ENCODE measurements at regions not wholly inside any gene's neighbourhood (a gene's known extent, or its start where the extent isn't known, plus 50 kb on each side); places are given as distances from the start of the nearest gene placed in this dataset.

- TF ChIP-seq, protein P1, sequence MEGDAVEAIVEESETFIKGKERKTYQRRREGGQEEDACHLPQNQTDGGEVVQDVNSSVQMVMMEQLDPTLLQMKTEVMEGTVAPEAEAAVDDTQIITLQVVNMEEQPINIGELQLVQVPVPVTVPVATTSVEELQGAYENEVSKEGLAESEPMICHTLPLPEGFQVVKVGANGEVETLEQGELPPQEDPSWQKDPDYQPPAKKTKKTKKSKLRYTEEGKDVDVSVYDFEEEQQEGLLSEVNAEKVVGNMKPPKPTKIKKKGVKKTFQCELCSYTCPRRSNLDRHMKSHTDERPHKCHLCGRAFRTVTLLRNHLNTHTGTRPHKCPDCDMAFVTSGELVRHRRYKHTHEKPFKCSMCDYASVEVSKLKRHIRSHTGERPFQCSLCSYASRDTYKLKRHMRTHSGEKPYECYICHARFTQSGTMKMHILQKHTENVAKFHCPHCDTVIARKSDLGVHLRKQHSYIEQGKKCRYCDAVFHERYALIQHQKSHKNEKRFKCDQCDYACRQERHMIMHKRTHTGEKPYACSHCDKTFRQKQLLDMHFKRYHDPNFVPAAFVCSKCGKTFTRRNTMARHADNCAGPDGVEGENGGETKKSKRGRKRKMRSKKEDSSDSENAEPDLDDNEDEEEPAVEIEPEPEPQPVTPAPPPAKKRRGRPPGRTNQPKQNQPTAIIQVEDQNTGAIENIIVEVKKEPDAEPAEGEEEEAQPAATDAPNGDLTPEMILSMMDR (IDR thresholded peaks at IDR 0.05), result no peak
- no peak for TF ChIP-seq POLR2A (IDR thresholded peaks at IDR 0.05)
These were observed 482.9 kb upstream of the USP24 start for GRCh38 chr1:55697997-55698535.
